ENCODE measurements at regions not wholly inside any gene's neighbourhood (a gene's known extent, or its start where the extent isn't known, plus 50 kb on each side); places are given as distances from the start of the nearest gene placed in this dataset.

DNA sequence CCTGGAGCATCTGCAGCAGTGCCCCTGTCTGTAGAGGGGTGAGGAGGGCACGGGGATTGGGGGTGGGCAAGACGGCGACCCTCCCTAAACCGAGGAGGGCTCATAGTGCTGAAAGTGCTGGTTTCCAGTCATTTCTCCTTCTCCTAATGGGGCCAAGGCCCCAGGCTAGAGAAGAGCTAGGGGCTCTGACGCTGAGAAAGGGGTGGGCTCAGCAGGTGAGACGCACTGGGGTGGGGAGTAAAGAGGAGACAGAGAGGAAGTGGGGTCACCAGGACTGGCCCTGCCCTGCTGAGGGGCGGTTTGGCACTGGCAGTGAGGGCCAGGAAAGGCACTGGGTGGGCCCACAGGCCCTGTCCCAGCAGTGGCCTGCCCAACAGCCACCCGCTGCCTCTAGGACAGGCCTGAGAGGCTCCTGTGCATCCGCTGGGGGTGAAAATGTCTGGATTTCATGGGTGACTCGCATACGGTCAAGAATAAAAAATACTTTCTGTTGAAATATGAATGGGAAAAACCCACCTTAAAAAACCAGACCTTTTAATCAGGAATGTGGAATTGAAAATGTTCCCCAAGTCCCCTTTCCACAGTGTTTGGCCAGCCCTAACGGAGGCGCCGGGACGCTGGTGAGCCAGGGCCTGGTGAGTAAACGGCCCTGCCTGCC is 122.4 kb upstream of the SMURF2 start:
- Histone ChIP-seq H3K4me3 (ENCODE audit: control insufficient read depth in 2 of 3, extremely low read depth in 1 of 3, insufficient read depth in 2 of 3, low read depth in 1 of 3, low read length in 3 of 3) (no peak overlapping the region), H4K20me1 (ENCODE audit: control insufficient read depth, extremely low read depth, insufficient read depth, low read length) (no peaks in the 10 kb centered on the region), H3K9me1 (ENCODE audit: control insufficient read depth, extremely low read depth, insufficient read depth, low read length) (no peaks in the 10 kb centered on the region), H3K9ac (ENCODE audit: control insufficient read depth, extremely low read depth, insufficient read depth, low read length) (no peak overlapping the region), H3K4me1 (ENCODE audit: control insufficient read depth, extremely low read depth, insufficient read depth, low read length) (peaks cover 33% of the 10 kb centered on the region), H2AFZ (ENCODE audit: control insufficient read depth, low read length) (no peak overlapping the region), H3K9me3 (ENCODE audit: control insufficient read depth, low read depth, low read length) (no peaks in the 10 kb centered on the region), H3K79me2 (ENCODE audit: control insufficient read depth, insufficient read depth, low read length) (no peaks in the 10 kb centered on the region), H3K27me3 (ENCODE audit: control insufficient read depth, extremely low read depth, insufficient read depth, low read length) (no peaks in the 10 kb centered on the region), H3K27ac (ENCODE audit: control insufficient read depth, insufficient read depth, low read length) (no peak overlapping the region), H3K36me3 (ENCODE audit: control insufficient read depth in 2 of 2, extremely low read depth in 1 of 2, insufficient read depth in 2 of 2, low read length in 2 of 2) (peaks cover 5 to 15% of the 10 kb centered on the region in 2 experiments), H3K4me2 (ENCODE audit: control insufficient read depth, extremely low read depth, insufficient read depth, low read depth, low read length) (no peak overlapping the region)
- dilution Hi-C loops (cut with MboI; ENCODE audit: extremely low pct_ligation_motif_present, low sequenced_read_pairs): no loop called here
- TF ChIP-seq EZH2 (IDR thresholded peaks at IDR 0.05; ENCODE audit: low read length): no peak
- TF ChIP-seq, protein P1, sequence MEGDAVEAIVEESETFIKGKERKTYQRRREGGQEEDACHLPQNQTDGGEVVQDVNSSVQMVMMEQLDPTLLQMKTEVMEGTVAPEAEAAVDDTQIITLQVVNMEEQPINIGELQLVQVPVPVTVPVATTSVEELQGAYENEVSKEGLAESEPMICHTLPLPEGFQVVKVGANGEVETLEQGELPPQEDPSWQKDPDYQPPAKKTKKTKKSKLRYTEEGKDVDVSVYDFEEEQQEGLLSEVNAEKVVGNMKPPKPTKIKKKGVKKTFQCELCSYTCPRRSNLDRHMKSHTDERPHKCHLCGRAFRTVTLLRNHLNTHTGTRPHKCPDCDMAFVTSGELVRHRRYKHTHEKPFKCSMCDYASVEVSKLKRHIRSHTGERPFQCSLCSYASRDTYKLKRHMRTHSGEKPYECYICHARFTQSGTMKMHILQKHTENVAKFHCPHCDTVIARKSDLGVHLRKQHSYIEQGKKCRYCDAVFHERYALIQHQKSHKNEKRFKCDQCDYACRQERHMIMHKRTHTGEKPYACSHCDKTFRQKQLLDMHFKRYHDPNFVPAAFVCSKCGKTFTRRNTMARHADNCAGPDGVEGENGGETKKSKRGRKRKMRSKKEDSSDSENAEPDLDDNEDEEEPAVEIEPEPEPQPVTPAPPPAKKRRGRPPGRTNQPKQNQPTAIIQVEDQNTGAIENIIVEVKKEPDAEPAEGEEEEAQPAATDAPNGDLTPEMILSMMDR (optimal IDR thresholded peaks at IDR 0.05 in 1 of 3, IDR thresholded peaks at IDR 0.05 in 1 of 3, conservative IDR thresholded peaks at IDR 0.05 in 1 of 3; ENCODE audit: extremely low read depth in 1 of 3, insufficient read depth in 2 of 3, low read length in 3 of 3): no peak
- no peak for DNase-seq (ENCODE audit: low read depth, low spot score)
- FAIRE-seq: no peak

DNA sequence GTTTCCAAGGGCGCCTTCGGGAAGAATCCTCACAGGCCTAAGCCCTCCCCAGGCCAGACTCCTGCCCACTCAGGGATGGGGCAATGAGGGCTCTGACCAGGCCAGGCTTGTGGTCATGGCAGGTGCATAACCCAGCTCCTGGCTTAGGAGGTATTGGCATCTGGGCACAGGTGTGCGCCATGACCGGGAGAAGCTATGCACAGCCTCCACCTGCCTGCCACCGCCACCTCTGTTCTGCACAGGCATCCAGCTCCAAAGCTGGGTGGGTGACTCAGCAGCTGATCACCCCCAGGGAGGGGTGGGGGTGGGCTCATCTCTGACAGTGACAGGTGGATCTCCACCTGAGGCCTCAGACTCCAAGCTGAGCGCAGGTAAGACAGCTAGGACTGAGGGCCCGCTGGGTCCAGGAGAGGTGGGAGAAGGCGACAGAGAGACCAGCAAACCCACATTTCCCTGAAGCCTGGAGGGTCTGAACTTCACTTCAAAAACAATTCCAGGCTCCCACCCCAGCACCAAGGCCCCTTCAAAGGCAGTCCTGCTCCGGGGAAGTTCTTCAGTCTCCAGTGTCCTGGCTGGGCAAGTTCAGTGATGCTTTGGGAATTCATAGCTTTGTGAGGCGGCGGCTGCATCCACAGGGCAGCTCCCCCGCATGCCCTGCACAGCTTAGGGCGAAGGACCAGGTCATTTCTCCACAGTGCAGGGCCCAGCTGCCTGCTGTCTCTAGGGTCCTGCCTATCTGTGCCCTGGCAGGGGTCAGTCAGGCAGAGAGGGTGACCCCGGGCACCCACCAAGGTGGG is 121.6 kb upstream of the SMURF2 start:
- FAIRE-seq: no peak
- no peak overlapping the region for H3K27ac ChIP-seq (ENCODE audit: control insufficient read depth, insufficient read depth, low read length)
- dilution Hi-C loops (cut with MboI; ENCODE audit: extremely low pct_ligation_motif_present, low sequenced_read_pairs): no loop called here

More for the DNA sequence above, 121.6 kb upstream of the SMURF2 start:
- Histone ChIP-seq H3K4me2 (ENCODE audit: control insufficient read depth, extremely low read depth, insufficient read depth, low read depth, low read length) (no peak overlapping the region), H3K27me3 (ENCODE audit: control insufficient read depth, extremely low read depth, insufficient read depth, low read length) (peaks cover 6% of the 10 kb centered on the region), H3K9ac (ENCODE audit: control insufficient read depth, extremely low read depth, insufficient read depth, low read length) (no peak overlapping the region), H3K36me3 (ENCODE audit: control insufficient read depth in 2 of 2, extremely low read depth in 1 of 2, insufficient read depth in 2 of 2, low read length in 2 of 2) (peaks cover 5 to 19% of the 10 kb centered on the region in 2 experiments), H3K79me2 (ENCODE audit: control insufficient read depth, insufficient read depth, low read length) (no peaks in the 10 kb centered on the region), H3K9me1 (ENCODE audit: control insufficient read depth, extremely low read depth, insufficient read depth, low read length) (no peaks in the 10 kb centered on the region), H4K20me1 (ENCODE audit: control insufficient read depth, extremely low read depth, insufficient read depth, low read length) (no peaks in the 10 kb centered on the region), H2AFZ (ENCODE audit: control insufficient read depth, low read length) (no peak overlapping the region), H3K4me1 (ENCODE audit: control insufficient read depth, extremely low read depth, insufficient read depth, low read length) (peaks cover 38% of the 10 kb centered on the region), H3K4me3 (ENCODE audit: control insufficient read depth in 2 of 3, extremely low read depth in 1 of 3, insufficient read depth in 2 of 3, low read depth in 1 of 3, low read length in 3 of 3) (no peak overlapping the region), H3K9me3 (ENCODE audit: control insufficient read depth, low read depth, low read length) (no peaks in the 10 kb centered on the region)
- no peak for DNase-seq (ENCODE audit: low read depth, low spot score)
- TF ChIP-seq, protein P1 (optimal IDR thresholded peaks at IDR 0.05 in 1 of 3, IDR thresholded peaks at IDR 0.05 in 1 of 3, conservative IDR thresholded peaks at IDR 0.05 in 1 of 3; ENCODE audit: extremely low read depth in 1 of 3, insufficient read depth in 2 of 3, low read length in 3 of 3): no peak
- no peak for TF ChIP-seq EZH2 (IDR thresholded peaks at IDR 0.05; ENCODE audit: low read length)

All from keratinocyte (primary cell).